Osteocyte (in vitro differentiated cells): ENCODE measurements at regions not wholly inside any gene's neighbourhood (a gene's known extent, or its start where the extent isn't known, plus 50 kb on each side); places are given as distances from the start of the nearest gene placed in this dataset.
A peak's percentile ranks its signal among the peaks of the same experiment; 100 is the strongest.

Experiments used
- DNase-seq: peaks from one replicate; pipeline ENCODE4 v3.0.0; 2021; ENCODE audit warnings: mixed read lengths; ENCODE audit not compliant: unreplicated experiment; ENCODE audit errors: extremely low spot score
- H3K27ac Mint-ChIP-seq: one replicate; pipeline ENCODE4 v1.8.0; 2021; ENCODE audit warnings: mild to moderate bottlenecking, mixed read lengths; ENCODE audit not compliant: unreplicated experiment
- H3K27me3 Mint-ChIP-seq: one replicate; pipeline ENCODE4 v1.8.0; 2021; ENCODE audit warnings: mixed read lengths; ENCODE audit not compliant: unreplicated experiment
- H3K36me3 Mint-ChIP-seq: one replicate; pipeline ENCODE4 v1.8.0; 2021; ENCODE audit warnings: mixed read lengths; ENCODE audit not compliant: unreplicated experiment
- H3K4me1 Mint-ChIP-seq: one replicate; pipeline ENCODE4 v1.8.0; 2021; ENCODE audit warnings: mixed read lengths; ENCODE audit not compliant: unreplicated experiment
- H3K4me3 Mint-ChIP-seq: one replicate; pipeline ENCODE4 v1.8.0; 2021; ENCODE audit warnings: mild to moderate bottlenecking, moderate library complexity, mixed read lengths; ENCODE audit not compliant: unreplicated experiment
- H3K9me3 Mint-ChIP-seq: one replicate; pipeline ENCODE4 v1.8.0; 2021; ENCODE audit warnings: mixed read lengths; ENCODE audit not compliant: unreplicated experiment
- TF ChIP-seq, protein P1 (sequence below): fragments of 200-600 bp; sonication (generic); IDR thresholded peaks from 2 replicates; pipeline ENCODE4 v1.5.0; 2021; ENCODE audit warnings: antibody characterized with exemption, mild to moderate bottlenecking, moderate library complexity

DNA sequence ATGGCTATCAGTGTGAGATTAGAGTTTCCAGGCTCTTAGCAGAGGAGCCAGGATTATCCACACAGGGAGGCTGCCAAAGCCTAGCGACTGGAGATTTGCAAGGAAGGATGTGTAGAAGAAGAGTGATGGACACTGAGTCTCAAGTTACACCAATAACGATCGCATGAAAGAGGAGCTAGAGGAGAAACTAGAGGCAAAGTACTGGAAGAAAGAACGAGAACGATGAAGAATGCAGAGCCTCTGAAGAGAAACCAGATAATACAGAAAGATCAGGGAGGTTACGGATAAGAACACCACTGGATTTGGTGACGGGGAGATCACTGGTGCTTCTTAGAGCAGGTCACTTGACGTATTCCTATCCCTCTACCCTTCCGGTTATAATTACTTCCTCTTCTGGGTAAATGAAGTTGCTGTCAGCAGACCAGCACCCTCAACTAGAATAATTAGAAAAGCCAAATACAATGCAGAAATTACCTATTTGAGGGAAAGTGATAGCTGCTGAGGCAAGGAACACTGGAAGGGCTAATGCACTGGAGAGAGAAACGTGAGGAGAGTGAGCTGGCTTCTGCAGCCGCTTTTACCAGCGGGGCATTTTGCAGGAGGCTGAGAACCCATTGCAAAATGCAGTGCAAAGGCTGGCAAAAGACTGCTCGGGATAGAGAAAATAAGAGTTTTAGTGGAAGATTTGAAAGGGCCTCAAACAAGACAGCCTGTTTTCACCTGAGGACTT lies 93.1 kb upstream of the HIF1A start:
- no peaks in the 10 kb centered on the region for H3K9me3 Mint-ChIP-seq
- H3K27me3 Mint-ChIP-seq: no peaks in the 10 kb centered on the region
- no peaks in the 10 kb centered on the region for H3K36me3 Mint-ChIP-seq
- peaks cover 56% of the 10 kb centered on the region for H3K4me1 Mint-ChIP-seq
- TF ChIP-seq, protein P1, sequence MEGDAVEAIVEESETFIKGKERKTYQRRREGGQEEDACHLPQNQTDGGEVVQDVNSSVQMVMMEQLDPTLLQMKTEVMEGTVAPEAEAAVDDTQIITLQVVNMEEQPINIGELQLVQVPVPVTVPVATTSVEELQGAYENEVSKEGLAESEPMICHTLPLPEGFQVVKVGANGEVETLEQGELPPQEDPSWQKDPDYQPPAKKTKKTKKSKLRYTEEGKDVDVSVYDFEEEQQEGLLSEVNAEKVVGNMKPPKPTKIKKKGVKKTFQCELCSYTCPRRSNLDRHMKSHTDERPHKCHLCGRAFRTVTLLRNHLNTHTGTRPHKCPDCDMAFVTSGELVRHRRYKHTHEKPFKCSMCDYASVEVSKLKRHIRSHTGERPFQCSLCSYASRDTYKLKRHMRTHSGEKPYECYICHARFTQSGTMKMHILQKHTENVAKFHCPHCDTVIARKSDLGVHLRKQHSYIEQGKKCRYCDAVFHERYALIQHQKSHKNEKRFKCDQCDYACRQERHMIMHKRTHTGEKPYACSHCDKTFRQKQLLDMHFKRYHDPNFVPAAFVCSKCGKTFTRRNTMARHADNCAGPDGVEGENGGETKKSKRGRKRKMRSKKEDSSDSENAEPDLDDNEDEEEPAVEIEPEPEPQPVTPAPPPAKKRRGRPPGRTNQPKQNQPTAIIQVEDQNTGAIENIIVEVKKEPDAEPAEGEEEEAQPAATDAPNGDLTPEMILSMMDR: no peak
- DNase-seq: no peak
- H3K4me3 Mint-ChIP-seq: peak overlapping the region; percentile 59
- peak overlapping the region; percentile 24 for H3K27ac Mint-ChIP-seq

DNA sequence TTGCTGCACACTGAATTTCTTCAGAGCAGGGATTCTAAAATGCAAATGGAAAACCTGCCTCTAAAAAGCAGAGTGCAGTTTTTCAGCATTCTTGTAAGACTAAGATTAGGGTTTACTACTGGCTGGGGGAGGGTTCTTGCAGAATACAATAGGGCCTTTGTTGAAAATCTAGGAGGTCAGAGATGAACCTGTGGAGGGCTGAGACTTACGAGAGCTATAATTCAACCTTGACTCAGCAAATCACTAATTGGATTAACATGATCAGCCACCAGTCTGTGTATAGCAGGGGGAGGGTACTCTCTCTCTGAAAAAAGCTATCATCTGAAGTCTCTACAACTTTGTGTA lies 92.6 kb upstream of the HIF1A start:
- H3K9me3 Mint-ChIP-seq: no peaks in the 10 kb centered on the region
- H3K4me1 Mint-ChIP-seq: peaks cover 57% of the 10 kb centered on the region
- no peaks in the 10 kb centered on the region for H3K27me3 Mint-ChIP-seq
- no peaks in the 10 kb centered on the region for H3K36me3 Mint-ChIP-seq
- no peak overlapping the region for H3K27ac Mint-ChIP-seq
- no peak overlapping the region for H3K4me3 Mint-ChIP-seq
- no peak for DNase-seq
- TF ChIP-seq, protein P1: no peak

DNA sequence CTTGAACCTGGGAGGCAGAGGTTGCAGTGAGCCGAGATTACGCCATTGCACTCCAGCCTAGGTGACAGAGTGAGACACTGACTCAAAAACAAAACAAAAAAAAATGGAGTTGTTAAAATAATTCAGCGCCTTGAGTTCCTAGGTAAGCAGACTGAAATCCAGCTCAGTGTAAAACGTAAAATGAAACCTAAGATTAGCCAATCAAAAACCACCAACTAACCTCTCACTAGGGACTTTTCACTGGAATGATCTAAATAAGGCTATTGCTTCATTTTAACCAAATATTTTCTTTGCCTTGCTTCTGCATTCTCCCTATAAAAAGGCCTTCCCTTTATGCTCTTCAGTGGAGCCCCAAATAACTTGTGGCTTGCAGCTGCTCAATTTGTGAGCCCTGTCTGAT lies 91.6 kb upstream of the HIF1A start:
- Mint-ChIP-seq H3K9me3 (no peaks in the 10 kb centered on the region), H3K4me1 (peaks cover 57% of the 10 kb centered on the region), H3K27ac (no peak overlapping the region), H3K27me3 (no peaks in the 10 kb centered on the region), H3K4me3 (no peak overlapping the region), H3K36me3 (no peaks in the 10 kb centered on the region)
- TF ChIP-seq, protein P1: no peak
- no peak for DNase-seq

DNA sequence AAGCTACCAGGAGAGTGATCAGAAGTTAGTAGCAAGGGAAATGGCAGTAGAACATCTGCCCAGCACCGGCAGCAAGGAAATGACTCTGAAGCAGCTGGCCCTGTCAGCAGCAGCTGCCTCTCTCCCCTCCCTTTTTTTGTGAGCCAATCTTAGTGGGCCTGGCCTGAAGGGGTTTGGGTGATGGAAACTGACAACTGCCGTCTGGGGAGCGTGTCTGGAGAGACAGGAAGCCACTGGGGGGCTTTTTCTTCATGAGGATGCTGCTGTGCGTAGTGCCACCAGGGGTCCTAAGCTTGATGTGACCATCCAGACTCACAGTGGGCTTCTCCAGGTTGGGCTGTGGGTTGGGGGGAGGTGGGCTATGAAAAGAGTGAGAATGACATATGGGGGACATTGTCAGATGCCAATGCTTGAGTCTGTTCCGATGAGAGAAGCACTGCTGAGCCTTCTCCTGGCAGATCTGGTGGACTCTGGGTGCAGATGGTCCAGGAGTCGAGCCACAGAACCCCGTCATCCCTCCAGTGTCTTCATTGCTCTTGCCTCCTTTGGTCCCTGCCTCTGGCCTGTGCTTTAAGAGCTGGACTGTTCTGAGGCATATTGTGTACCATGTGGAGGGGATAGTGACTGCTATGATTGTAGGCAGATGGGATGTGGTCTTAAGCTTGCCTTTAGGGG lies 87.6 kb upstream of the HIF1A start:
- TF ChIP-seq, protein P1: no peak
- no peak overlapping the region for H3K4me3 Mint-ChIP-seq
- H3K36me3 Mint-ChIP-seq: no peaks in the 10 kb centered on the region
- DNase-seq: no peak
- H3K4me1 Mint-ChIP-seq: peaks cover 75% of the 10 kb centered on the region
- H3K27me3 Mint-ChIP-seq: no peaks in the 10 kb centered on the region
- peak overlapping the region; percentile 94 for H3K27ac Mint-ChIP-seq
- no peaks in the 10 kb centered on the region for H3K9me3 Mint-ChIP-seq
